ENCODE measurements at regions not wholly inside any gene's neighbourhood (a gene's known extent, or its start where the extent isn't known, plus 50 kb on each side); places are given as distances from the start of the nearest gene placed in this dataset.
"Not testable (repeated sequence)": the region's sequence is repeated elsewhere in the genome, so short reads cannot be mapped to it uniquely, and the experiment has no call there.

DNA sequence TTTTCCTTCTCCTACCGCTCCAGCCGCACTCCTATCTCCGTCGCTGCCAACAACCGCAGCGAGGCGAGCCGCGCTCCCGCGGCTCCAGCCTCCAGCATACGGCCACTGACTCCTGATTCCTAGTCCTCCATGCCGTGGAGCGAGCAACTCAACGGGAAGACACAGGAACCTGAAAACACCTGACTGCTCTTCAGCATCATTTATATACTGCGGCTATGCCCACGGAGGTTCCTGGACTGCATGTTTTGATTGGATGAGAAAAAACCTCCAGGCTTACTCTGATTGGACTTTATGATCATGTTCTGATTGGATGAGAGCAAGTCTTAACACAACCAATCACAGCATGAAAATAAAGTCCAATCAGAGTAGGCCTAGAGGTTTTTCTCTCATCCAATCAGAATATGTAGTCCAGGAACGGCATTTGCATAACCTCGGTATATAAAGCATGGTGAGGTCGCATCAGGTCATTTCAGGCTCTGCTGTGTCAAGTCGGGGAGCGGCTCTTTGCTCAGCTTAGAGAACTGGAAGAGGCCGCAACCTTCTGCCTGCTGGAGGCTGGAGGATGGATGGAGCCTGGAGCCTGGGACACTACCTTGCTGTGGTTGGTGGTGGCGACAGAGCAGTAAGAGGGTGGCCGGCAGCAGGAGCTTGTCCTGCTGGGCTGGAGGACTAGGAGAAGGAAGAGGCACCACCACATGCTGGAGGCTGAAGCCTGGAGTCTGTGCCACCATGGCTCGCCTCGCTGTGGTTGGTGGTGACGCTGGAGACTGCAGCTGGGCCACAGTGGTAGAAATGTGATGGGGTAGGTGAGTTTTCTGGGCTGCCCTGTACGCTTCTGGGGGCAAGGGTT lies 204.6 kb upstream of the WSB1 start:
- DNase-seq (ENCODE audit: low spot score); in situ Hi-C loops (cut with HindIII; ENCODE audit: low sequenced_read_pairs): not testable (repeated sequence)

- DNase-seq (ENCODE audit: low spot score), result no peak
- in situ Hi-C loops (cut with HindIII; ENCODE audit: low sequenced_read_pairs), result no loop called here
These were observed 204.0 kb upstream of the WSB1 start for GRCh38 chr17:27089929-27090247.

GRCh38 chr17:27090450-27091042 lies 203.4 kb upstream of the WSB1 start:
- DNase-seq (ENCODE audit: low spot score); in situ Hi-C loops (cut with HindIII; ENCODE audit: low sequenced_read_pairs): not testable (repeated sequence)

- in situ Hi-C loops (cut with HindIII; ENCODE audit: low sequenced_read_pairs), result no loop called here
- no peak for DNase-seq (ENCODE audit: low spot score)
These were observed 202.8 kb upstream of the WSB1 start for GRCh38 chr17:27091043-27091497.

DNA sequence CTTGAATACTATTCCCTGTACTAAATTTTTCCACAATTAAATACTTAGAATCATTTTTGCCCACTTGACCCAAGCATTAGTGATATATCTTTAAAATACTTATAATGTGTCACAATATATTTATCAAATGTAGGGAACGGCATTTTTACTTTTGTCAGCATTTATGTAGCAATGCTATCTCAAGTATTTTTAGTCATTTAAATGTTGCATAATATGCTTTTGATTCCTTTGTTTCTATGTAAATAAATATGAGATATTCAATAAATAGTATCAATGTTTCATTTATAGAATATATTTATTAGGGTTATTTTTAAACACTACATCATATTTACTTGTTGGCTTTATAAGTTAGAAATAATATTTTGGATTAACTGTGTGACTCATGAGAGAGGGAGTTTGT lies 199.7 kb upstream of the WSB1 start:
- in situ Hi-C loops (cut with HindIII; ENCODE audit: low sequenced_read_pairs); DNase-seq (ENCODE audit: low spot score): not testable (repeated sequence)

GRCh38 chr17:27095821-27096220 lies 198.1 kb upstream of the WSB1 start:
- in situ Hi-C loops (cut with HindIII; ENCODE audit: low sequenced_read_pairs), result not testable (repeated sequence)

DNA sequence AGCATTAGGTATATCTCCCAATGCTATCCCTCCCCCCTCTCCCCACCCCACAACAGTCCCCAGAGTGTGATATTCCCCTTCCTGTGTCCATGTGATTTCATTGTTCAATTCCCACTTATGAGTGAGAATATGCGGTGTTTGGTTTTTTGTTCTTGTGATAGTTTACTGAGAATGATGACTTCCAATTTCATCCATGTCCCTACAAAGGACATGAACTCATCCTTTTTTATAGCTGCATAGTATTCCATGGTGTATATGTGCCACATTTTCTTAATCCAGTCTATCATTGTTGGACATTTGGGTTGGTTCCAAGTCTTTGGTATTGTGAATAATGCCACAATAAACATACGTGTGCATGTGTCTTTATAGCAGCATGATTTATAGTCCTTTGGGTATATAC lies 194.6 kb upstream of the WSB1 start:
- in situ Hi-C loops (cut with HindIII; ENCODE audit: low sequenced_read_pairs); DNase-seq (ENCODE audit: low spot score): not testable (repeated sequence)

More at GRCh38 chr17:27095821-27096220, 198.1 kb upstream of the WSB1 start:
- DNase-seq (ENCODE audit: low spot score), result not testable (repeated sequence)

DNA sequence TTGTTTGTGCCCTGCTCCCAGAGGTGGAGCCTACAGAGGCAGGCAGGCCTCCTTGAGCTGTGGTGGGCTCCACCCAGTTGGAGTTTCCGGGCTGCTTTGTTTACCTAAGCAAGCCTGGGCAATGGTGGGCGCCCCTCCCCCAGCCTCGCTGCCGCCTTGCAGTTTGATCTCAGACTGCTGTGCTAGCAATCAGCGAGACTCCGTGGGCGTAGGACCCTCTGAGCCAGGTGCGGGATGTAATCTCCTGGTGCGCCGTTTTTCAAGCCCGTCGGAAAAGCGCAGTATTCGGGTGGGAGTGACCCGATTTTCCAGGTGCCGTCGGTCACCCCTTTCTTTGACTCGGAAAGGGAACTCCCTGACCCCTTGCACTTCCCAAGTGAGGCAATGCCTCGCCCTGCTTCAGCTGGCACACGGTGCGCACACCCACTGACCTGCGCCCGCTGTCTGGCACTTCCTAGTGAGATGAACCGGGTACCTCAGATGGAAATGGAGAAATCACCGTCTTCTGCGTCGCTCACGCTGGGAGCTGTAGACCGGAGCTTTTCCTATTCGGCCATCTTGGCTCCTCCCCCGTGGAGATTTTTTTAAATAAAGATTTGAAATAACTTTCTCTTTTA lies 189.2 kb upstream of the WSB1 start:
- DNase-seq (ENCODE audit: low spot score); in situ Hi-C loops (cut with HindIII; ENCODE audit: low sequenced_read_pairs): not testable (repeated sequence)

- DNase-seq (ENCODE audit: low spot score), result no peak
- in situ Hi-C loops (cut with HindIII; ENCODE audit: low sequenced_read_pairs), result no loop called here
These were observed 188.3 kb upstream of the WSB1 start for GRCh38 chr17:27105636-27106035.

GRCh38 chr17:27106347-27106981 lies 187.4 kb upstream of the WSB1 start:
- DNase-seq (ENCODE audit: low spot score), result no peak
- in situ Hi-C loops (cut with HindIII; ENCODE audit: low sequenced_read_pairs), result no loop called here

DNA sequence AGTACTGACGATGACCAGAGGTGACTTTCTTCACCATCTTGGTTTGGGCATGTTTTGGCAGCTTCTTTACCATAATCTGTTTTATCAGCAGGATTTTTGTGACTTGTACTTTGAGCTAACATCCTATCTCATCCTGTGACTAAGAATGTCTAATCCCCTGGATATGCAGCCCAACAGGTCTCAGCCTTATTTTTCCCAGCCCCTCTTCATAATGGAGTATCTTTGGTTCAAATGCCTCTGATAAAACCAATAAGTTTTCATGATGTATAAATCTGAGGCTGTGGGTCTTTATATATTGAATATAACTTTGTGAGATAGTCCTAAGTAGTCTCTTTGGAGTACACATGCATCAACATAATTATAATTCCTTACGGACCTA lies 186.9 kb upstream of the WSB1 start:
- DNase-seq (ENCODE audit: low spot score), result no peak
- in situ Hi-C loops (cut with HindIII; ENCODE audit: low sequenced_read_pairs), result no loop called here

GRCh38 chr17:27107386-27108328 lies 186.3 kb upstream of the WSB1 start:
- in situ Hi-C loops (cut with HindIII; ENCODE audit: low sequenced_read_pairs), result not testable (repeated sequence)

GRCh38 chr17:27109346-27109745 lies 184.6 kb upstream of the WSB1 start:
- in situ Hi-C loops (cut with HindIII; ENCODE audit: low sequenced_read_pairs), result no loop called here
- no peak for DNase-seq (ENCODE audit: low spot score)

More at GRCh38 chr17:27107386-27108328, 186.3 kb upstream of the WSB1 start:
- DNase-seq (ENCODE audit: low spot score), result not testable (repeated sequence)

DNA sequence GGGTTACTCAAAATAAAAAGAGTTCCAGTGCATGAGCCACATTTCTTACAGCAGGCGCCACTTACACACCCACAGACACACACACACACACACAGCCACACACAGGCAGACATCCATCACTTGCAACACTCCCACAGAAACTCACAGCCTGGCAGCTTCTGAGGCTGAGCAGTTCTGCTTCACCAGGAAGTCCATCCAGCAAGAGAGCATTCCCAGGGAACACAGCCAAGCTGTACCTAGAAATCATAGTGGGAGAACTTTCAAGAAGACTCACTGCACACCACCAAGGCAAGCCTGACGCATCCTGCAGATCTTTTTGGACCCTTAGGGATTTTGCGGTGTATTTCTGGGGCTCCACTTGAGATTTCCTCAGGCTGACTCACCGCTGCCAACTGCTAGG lies 140.9 kb upstream of the WSB1 start:
- no peak for DNase-seq (ENCODE audit: low spot score)
- in situ Hi-C loops (cut with HindIII; ENCODE audit: low sequenced_read_pairs), result no loop called here

DNA sequence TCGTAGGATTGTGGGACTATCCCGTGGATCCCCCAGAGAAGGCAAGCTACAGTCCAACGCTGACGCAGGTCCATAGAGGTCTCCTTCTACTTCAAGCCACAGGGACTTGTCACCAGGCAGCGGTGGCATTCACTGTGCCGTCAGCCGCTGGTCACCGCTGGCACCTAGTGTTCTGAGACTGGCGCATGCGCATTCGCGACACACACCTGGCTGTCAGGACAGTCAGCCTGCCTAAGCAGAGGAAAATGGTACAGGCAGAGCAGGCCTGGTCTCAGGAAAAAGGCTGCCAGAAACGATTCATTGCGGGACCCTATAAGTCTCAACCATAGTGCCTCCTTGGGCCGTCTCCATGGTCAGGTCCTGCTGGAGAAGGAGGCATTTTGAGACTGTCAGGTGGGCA lies 138.0 kb upstream of the WSB1 start:
- no peak for DNase-seq (ENCODE audit: low spot score)
- in situ Hi-C loops (cut with HindIII; ENCODE audit: low sequenced_read_pairs), result no loop called here

GRCh38 chr17:27157297-27157696 lies 136.6 kb upstream of the WSB1 start:
- in situ Hi-C loops (cut with HindIII; ENCODE audit: low sequenced_read_pairs), result no loop called here
- DNase-seq (ENCODE audit: low spot score), result no peak

DNA sequence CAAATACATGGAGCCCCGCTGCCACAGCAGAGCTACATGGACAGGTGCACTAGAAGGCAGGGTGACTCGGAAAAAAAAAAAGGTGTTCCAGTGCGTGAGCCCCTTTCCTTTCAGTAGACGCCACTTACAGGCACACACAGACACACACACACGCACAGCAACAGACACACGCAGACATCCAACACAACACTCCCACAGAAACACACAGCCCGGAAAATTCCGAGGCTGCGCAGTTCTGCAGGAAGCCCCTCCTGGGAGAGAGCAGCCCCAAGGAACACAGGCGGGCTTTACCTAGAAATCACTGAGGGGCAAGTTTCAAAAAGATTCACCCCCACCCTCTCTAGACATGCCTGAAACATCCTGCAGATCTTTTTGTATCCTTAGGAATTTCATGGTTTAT lies 136.0 kb upstream of the WSB1 start:
- no peak for DNase-seq (ENCODE audit: low spot score)
- in situ Hi-C loops (cut with HindIII; ENCODE audit: low sequenced_read_pairs), result no loop called here

- DNase-seq (ENCODE audit: low spot score), result no peak
- in situ Hi-C loops (cut with HindIII; ENCODE audit: low sequenced_read_pairs), result no loop called here
These were observed 135.5 kb upstream of the WSB1 start for GRCh38 chr17:27158382-27158781.

DNA sequence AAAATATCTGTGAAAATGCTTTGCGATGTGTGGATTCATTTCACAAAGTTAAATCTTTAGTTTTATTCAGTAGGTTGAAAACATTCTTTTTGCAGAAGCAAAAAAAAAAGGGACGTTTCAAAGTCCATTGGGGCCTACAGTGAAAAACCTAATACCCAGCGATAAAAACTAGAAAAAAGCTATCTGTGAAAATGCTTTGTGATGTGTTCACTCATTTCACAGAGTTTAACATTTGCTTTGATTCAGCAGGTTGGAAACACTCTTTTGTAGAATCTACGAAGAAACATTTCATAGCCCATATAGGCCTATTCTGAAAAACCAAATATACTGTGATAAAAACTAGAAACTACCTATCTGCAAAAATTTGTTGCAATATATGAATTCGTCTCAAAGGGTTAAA lies 113.6 kb upstream of the WSB1 start:
- in situ Hi-C loops (cut with HindIII; ENCODE audit: low sequenced_read_pairs), result no loop called here
- no peak for DNase-seq (ENCODE audit: low spot score)
